ENCODE measurements at regions not wholly inside any gene's neighbourhood (a gene's known extent, or its start where the extent isn't known, plus 50 kb on each side); places are given as distances from the start of the nearest gene placed in this dataset.
"Not testable (repeated sequence)": the region's sequence is repeated elsewhere in the genome, so short reads cannot be mapped to it uniquely, and the experiment has no call there.

DNA sequence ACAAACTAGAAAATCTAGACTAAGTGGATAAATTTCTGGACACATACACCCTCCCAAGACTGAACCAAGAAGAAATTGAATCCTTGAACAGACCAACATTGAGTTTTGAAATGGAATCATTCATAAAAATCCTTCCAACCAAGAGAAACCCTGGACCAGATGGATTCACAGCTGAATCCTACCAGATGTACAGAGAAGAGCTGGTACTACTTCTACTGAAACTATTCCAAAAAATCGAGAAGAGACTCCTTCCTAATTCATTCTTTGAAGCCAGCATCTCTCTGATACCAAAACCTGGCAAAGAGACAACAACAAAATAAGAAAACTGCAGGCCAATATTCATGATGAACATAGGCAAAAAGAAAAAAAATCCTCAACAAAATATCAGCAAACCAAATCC is 227.4 kb downstream of the RPAP3 start:
- DNase-seq, result no peak

GRCh38 chr12:47473091-47473490 is 232.7 kb downstream of the RPAP3 start:
- DNase-seq, result no peak

DNA sequence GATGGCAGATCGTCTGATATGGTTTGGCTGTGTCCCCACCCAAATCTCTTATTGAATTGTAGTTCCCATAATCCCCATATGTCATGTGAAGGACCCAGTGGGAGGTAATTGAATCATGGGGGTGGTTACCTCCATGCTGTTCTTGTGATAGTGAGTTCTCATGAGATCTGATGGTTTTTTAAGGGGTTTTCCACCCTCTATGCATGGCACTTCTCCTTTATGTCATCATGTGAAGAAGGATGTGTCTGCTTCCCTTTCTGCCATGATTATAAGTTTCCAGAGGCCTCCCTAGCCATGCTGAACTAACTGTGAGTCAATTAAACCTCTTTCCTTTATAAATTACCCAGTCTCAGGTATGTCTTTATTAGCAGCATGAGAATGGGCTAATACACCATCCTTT is 235.5 kb downstream of the RPAP3 start:
- DNase-seq, result not testable (repeated sequence)

DNA sequence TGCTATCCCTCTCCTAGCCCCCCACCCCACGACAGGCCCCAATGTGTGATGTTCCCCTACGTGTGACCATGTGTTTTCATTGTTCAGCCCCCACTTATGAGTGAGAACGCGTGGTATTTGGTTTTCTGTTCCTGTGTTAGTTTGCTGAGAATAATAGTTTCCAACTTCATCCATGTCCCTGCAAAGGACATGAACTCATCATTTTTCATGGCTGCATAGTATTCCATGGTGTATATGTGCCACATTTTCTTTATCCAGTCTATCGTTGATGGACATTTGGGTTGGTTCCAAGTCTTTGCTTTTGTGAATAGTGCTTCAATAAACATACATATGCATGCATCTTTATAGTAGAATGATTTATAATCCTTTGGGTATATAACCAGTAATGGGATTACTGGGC is 241.9 kb downstream of the RPAP3 start:
- DNase-seq, result not testable (repeated sequence)

GRCh38 chr12:47458279-47458678 is 247.6 kb downstream of the RPAP3 start:
- DNase-seq, result no peak

DNA sequence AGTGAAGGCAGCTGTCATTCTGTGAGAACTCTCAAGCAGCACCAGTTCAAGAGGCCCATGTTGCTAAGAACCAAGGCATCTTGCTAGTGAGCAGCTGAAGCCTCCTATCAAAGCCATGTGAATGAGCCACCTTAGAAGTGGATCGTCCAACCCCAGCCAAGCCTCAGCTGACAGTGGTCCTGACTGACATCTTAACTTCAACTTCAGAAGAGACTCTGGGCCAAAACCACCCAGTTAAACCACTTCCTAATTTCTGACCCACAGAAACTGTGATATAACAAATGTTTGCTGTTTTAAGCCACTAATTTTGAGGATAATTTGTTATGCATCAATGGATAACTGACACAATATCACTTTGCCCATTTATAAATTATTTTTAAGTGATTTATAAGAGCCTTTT is 256.0 kb downstream of the RPAP3 start:
- DNase-seq, result no peak

DNA sequence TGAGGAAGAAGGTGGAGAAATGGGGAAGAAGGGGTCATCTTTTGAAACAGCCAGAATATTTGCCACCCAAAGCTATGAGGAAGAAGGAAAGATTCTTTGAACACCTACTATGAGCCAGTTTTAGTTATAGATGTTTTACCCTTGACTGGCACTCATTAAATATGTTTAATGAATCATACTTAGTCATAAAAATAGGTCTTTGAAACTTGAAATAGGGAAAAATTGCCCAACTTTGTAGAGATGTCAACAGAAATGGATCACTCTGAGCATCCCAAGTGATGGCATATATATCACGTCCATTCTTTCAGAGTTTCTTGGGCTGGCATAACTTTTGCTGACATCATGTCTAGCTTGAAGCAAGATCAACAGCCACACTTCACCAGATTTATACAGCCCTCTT is 263.5 kb downstream of the RPAP3 start:
- no peak for DNase-seq

DNA sequence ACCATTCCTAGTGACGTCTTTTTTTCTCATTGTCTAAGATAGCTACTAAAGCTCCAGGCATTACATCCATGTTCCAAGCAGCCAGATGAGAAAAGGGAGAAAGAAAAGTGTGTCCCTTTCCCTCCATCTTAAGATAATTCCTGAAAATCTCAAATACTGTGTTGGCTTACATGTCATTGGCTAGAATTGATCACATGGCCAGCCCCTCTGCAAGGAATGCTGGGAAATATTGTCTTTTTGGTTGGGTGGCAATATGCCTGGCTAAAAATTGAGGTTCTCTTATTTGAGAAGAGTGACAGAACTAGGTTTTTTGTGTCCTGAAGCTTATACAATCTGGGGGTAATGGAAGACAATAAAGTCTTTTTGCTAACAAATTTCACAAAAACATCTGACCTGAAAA is 264.3 kb downstream of the RPAP3 start:
- no peak for DNase-seq

GRCh38 chr12:47438175-47438574 is 267.7 kb downstream of the RPAP3 start:
- DNase-seq, result no peak

DNA sequence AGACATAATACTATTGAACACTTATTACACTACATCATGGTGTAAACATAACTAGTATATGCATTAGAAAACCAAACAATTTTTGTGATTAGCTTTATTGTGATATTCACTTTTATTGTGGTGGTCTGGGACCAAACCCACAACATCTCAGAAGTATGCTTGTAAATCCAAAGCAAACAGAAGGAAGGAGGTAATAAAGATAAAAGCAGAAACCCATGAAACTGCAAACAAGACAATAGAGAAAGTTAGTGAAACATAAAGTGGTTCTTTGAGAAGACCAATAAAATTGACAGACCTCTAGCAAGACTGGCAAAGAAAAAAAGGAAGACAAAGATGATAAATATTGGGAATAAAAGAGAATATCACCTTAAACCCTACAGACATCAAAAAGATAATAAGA is 268.3 kb downstream of the RPAP3 start:
- DNase-seq, result no peak

DNA sequence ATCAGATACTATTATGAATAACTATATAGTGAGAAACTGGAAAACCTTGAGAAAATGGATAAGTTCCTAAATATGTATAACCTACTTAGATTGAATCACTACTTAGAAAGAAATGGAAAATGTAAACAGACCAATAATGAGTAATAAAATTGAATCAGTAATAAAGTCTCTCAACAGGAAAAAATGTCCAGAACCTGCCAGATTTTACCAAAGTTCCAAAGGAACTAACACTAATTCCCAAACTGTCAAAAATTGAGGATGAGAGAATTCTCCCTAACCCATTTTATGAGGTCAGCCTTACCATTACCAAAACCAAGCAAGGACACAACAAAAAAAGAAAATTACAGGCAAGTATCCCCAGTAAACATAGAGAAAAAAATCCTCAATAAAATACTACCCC is 272.0 kb downstream of the RPAP3 start:
- DNase-seq, result no peak

DNA sequence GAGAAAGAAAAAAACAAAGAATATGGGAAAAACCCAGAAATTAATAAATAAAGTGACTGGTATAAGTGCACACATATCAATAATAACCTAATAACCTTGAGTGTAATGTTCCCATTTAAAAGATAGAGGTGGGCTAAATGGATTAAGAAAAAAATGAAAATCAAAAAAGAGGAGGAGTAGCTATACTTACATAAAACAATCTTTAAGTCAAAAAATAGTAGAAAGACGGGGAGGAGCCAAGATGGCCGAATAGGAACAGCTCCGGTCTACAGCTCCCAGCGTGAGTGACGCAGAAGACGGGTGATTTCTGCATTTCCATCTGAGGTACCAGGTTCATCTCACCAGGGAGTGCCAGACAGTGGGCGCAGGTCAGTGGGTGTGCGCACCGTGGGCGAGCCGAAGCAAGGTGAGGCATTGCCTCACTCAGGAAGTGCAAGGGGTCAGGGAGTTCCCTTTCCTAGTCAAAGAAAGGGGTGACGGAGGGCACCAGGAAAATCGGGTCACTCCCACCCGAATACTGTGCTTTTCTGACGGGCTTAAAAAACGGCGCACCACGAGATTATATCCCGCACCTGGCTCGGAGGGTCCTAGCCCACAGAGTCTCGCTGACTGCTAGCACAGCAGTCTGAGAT is 279.0 kb downstream of the RPAP3 start:
- not testable (repeated sequence) for DNase-seq

DNA sequence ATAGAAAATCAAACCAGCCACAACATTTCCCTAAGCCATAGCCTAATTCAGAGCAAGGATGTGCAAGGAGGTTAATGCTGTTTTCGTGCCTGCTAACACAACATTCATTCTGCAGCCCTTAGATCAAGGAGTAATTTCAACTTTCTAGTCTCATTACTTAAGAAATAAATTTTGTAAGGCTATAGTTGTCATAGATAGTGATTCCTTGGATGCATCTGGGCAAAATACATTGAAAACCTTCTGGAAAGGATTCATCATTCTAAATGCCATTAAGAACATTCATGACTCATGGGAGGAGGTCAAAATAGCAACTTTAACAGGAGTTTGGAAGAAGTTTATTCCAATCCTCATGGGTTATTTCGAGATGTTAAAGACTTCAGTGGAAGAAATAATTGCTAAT is 283.2 kb downstream of the RPAP3 start:
- no peak for DNase-seq

DNA sequence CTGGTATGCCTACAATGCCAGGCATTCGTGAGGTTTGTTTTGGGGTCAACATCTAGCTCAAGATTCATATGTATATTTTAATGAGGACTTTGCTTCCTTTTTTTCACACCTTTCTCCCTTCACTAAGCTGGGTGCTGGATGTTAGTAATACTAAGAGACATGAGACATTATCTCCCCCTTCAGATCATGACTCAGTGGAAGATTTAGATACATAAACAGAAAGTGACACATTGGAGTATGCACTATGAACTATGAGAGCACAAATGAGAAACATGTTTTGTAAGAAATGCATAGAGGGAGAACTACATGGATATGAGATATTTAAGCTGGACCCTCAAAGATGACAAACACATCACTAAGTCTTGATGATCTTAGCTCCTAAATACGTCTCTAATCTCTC is 286.3 kb downstream of the RPAP3 start:
- peak; percentile 42 for DNase-seq

- DNase-seq, result no peak
These were observed 287.9 kb downstream of the RPAP3 start for GRCh38 chr12:47417955-47418354.

- DNase-seq, result no peak
These were observed 288.7 kb downstream of the RPAP3 start for GRCh38 chr12:47417121-47417520.

DNA sequence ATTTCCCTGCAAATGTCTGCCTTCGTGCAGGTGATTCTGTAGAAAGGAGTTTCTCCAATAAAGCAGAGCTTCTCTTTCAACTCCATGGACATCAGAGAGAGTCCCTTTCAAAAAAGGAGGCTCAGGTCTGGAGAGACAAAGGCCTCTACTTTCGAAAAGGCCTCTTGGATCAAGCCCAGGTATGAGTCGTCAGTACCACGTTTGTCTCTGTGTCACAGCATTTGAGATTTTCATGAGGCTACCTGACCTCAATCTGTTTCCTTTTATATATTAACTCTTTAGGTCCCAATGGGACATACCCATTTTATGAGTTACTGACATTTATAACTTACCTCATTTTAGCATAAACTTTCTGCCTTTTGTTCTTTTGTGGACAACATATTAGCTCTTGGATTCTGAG is 290.8 kb downstream of the RPAP3 start:
- no peak for DNase-seq

DNA sequence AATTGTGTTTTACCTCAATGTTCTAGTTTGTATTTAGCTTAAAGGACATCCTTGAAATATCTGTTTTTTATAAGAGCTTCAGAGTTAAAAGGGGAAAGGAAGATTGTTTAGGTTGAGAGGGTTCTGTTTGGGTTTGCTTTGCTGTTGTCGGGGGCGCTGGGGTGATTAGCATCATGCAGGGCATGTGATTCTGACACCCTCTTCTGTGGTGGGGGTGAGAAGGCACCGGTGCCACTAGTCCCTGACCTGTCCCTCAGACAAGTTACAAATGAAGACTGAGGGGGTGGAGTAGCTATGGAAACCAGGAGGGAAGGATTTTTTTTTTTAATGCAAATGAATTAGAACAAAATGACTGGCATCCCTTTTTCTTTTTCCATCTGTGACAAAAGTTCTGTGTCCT is 291.3 kb downstream of the RPAP3 start:
- DNase-seq, result no peak

DNA sequence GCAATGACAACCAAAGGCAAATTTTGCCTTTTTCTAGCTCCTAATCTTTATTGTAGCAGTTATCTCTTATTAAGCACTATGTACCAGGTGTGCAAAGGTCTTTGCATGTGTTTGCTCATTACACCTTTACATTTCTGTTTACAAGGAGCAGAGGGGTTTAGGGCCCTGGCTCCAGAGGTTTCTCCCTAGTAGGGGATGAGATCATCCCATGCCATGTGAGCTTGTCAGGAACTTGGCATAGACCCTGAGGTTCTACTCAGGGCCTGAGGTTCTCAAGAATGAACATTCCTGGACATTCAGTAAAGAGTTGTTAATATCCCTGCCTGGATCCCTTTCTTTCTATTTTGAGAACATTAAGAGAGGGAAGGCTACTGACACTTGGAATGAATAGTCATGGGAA is 292.0 kb downstream of the RPAP3 start:
- no peak for DNase-seq

DNA sequence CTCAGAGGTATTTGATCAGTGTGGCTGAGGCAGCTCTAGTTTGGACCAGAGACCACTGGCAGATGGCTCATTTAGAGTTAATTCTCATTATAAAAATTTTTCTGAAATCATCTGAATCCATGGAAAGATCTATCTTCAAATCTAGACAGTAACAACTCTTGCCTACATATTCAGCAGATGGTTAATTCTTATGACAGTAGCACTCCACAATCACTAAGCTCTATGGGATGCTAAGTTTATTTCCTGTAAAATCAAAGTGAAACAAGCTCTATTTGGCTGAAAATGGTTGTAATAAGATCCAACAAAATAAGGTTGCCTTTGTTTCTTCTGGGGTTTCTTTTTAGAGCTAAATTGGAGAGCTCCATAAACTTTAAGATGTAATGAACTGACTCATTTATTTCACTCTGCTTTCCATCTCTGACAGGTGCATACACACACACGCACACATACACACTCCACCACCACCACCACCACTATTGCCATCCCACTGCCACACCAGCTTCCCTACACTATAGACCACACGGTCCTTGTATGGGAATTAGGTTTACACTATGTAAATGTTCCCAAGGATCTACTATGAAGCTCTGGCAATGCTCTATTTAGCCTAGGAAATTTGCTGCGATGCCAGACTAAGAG is 293.1 kb downstream of the RPAP3 start:
- no peak for DNase-seq

DNA sequence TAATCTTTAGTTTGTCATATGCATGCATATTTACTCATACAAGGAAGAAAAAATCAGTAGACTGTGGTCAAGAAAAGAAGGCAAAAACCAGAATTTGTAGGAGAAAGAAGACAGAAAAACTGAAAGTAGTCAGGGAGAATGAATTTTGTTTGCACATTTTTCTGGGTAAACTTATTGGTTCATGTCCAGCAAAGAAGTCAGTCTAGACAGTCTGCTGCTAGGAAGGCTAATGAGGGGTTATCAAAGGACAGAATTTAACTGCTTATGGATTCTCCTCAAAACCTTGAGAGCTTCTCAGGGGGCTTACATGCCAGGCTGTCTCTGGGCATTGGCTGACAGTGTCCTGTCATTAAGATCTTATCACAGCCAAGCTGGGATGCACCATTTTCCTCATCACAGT is 293.9 kb downstream of the RPAP3 start:
- DNase-seq, result no peak

- no peak for DNase-seq
These were observed 295.0 kb downstream of the RPAP3 start for GRCh38 chr12:47410862-47411261.

DNA sequence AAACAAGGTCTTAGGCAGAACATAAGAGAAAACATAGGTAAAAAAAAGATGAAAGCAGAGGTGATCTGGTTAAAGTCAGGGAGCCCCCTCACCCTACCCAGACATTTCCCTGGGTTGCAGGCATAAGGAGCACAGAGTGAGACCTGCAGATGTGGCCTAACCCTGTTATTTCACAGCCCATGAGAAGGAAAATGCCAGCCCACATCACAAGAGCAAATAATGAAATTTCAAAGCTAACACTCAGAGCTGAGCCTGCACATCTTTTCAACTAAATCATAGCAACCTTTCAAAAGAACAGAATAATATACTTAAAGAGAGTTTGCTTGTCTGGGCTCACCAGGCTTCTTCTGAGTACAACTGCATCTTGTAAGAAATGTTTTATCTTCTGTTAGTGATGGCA is 295.4 kb downstream of the RPAP3 start:
- DNase-seq, result no peak

DNA sequence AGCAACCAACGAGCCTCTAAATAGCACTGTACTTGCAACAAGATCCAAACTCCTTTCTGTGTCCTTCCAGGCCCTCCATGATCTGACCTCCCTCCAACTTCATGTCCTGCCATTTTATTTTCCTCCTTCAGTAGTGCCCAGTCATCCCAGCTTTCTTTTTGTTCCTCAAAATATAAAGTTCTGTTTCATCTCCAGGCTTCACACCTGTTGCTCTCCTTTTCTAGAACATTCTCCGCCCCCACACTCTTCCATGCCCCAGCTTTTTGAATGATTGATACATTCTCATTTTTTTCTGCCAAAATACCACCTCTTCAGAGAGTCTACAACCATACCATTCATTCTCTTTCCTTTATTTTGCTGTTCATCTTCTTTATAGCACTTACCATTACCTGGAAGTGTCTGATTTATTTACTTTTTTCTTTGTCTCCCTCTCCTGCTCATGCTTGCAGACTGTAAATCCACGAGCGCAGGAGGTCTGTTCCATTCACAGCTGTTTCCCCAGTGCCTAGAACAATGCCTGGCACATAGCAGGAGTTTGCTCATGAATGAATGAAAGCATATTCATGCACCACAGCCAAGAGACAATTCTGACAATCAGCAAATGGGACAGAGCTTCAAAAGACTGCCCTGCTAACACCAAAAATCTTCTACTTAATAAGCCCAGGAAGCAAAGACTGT is 296.4 kb downstream of the RPAP3 start:
- DNase-seq, result no peak
